ENCODE measurements at regions not wholly inside any gene's neighbourhood (a gene's known extent, or its start where the extent isn't known, plus 50 kb on each side); places are given as distances from the start of the nearest gene placed in this dataset.

- DNase-seq (ENCODE audit: low spot score) = no peak
- ChIA-PET POLR2A (ENCODE audit: low non-redundant PET) (interaction anchor here (0.6 to 0.7 kb wide), 2 partner anchors 9 to 386 kb away, joined by 3 read pairs; no protein-coding TSS in a partner anchor), CTCF (no interaction called here)
- Histone ChIP-seq H3K36me3 (ENCODE audit: insufficient read depth, low read length, poor library complexity, severe bottlenecking) (no peaks in the 10 kb centered on the region), H3K27me3 (replicated peaks; ENCODE audit: insufficient read depth, low read depth, low read length, poor library complexity) (no peaks in the 10 kb centered on the region), H3K4me3 (ENCODE audit: low read depth, low read length, poor library complexity, severe bottlenecking) (no peak overlapping the region), H3K4me1 (ENCODE audit: insufficient read depth, low read length, poor library complexity, severe bottlenecking) (peaks cover 8% of the 10 kb centered on the region), H3K27ac (ENCODE audit: low read depth, low read length, poor library complexity, severe bottlenecking) (no peak overlapping the region), H3K9me3 (ENCODE audit: low read depth, low read length, poor library complexity, severe bottlenecking) (no peaks in the 10 kb centered on the region)
- BruUV-seq (replicated peaks) = no TSS peak
- intact Hi-C loops (cut with micrococcal nuclease; ENCODE audit: unreplicated experiment) = no loop called here
- no peak for TF ChIP-seq CTCF (conservative IDR thresholded peaks at IDR 0.05; ENCODE audit: low read depth, low read length)
- no peak for TF ChIP-seq EZH2 (IDR thresholded peaks at IDR 0.05; ENCODE audit: borderline replicate concordance, low read depth, low read length, poor library complexity, severe bottlenecking)
These were observed 79.4 kb upstream of the TNIP3 start for GRCh38 chr4:121243485-121243884.

GRCh38 chr4:121242188-121242750, 78.1 kb upstream of the TNIP3 start:
- CTCF ChIA-PET = interaction anchor here (0.5 kb wide), 1 partner anchor 10 kb away, joined by 3 read pairs; no protein-coding TSS in a partner anchor
- POLR2A ChIA-PET (ENCODE audit: low non-redundant PET) = no interaction called here
- no TSS peak for BruUV-seq (replicated peaks)

GRCh38 chr4:121239951-121240350, 75.8 kb upstream of the TNIP3 start:
- BruUV-seq (replicated peaks) = no TSS peak
- POLR2A ChIA-PET (ENCODE audit: low non-redundant PET) = no interaction called here
- Histone ChIP-seq H3K27ac (ENCODE audit: low read depth, low read length, poor library complexity, severe bottlenecking) (no peak overlapping the region), H3K4me3 (ENCODE audit: low read depth, low read length, poor library complexity, severe bottlenecking) (no peak overlapping the region), H3K9me3 (ENCODE audit: low read depth, low read length, poor library complexity, severe bottlenecking) (no peaks in the 10 kb centered on the region), H3K4me1 (ENCODE audit: insufficient read depth, low read length, poor library complexity, severe bottlenecking) (peaks cover 8% of the 10 kb centered on the region), H3K36me3 (ENCODE audit: insufficient read depth, low read length, poor library complexity, severe bottlenecking) (no peaks in the 10 kb centered on the region), H3K27me3 (replicated peaks; ENCODE audit: insufficient read depth, low read depth, low read length, poor library complexity) (no peaks in the 10 kb centered on the region)
- DNase-seq (ENCODE audit: low spot score) = no peak
- intact Hi-C loops (cut with micrococcal nuclease; ENCODE audit: unreplicated experiment) = no loop called here
- CTCF ChIA-PET = interaction anchor here (0.6 kb wide), 1 partner anchor 11 kb away, joined by 3 read pairs; no protein-coding TSS in a partner anchor
- TF ChIP-seq CTCF (conservative IDR thresholded peaks at IDR 0.05; ENCODE audit: low read depth, low read length) (no peak), EZH2 (IDR thresholded peaks at IDR 0.05; ENCODE audit: borderline replicate concordance, low read depth, low read length, poor library complexity, severe bottlenecking) (no peak)

More at GRCh38 chr4:121242188-121242750, 78.1 kb upstream of the TNIP3 start:
- H3K4me3 ChIP-seq (ENCODE audit: low read depth, low read length, poor library complexity, severe bottlenecking) = no peak overlapping the region
- no peak for DNase-seq (ENCODE audit: low spot score)
- H3K9me3 ChIP-seq (ENCODE audit: low read depth, low read length, poor library complexity, severe bottlenecking) = no peaks in the 10 kb centered on the region
- no peaks in the 10 kb centered on the region for H3K27me3 ChIP-seq (replicated peaks; ENCODE audit: insufficient read depth, low read depth, low read length, poor library complexity)
- H3K27ac ChIP-seq (ENCODE audit: low read depth, low read length, poor library complexity, severe bottlenecking) = no peak overlapping the region
- TF ChIP-seq CTCF (conservative IDR thresholded peaks at IDR 0.05; ENCODE audit: low read depth, low read length) (no peak), EZH2 (IDR thresholded peaks at IDR 0.05; ENCODE audit: borderline replicate concordance, low read depth, low read length, poor library complexity, severe bottlenecking) (no peak)
- intact Hi-C loops (cut with micrococcal nuclease; ENCODE audit: unreplicated experiment) = no loop called here
- H3K36me3 ChIP-seq (ENCODE audit: insufficient read depth, low read length, poor library complexity, severe bottlenecking) = no peaks in the 10 kb centered on the region
- H3K4me1 ChIP-seq (ENCODE audit: insufficient read depth, low read length, poor library complexity, severe bottlenecking) = peaks cover 8% of the 10 kb centered on the region

Data from A673 (cell line).